GM12864 (cell line): ENCODE measurements at regions not wholly inside any gene's neighbourhood (a gene's known extent, or its start where the extent isn't known, plus 50 kb on each side); places are given as distances from the start of the nearest gene placed in this dataset.
"Not testable (repeated sequence)": the region's sequence is repeated elsewhere in the genome, so short reads cannot be mapped to it uniquely, and the experiment has no call there.

ENCODE experiments used
- DNase-seq: peaks from one replicate; pipeline ENCODE4 v3.0.0-alpha.2; 2011; ENCODE audit warnings: low read depth
- H3K4me3 ChIP-seq: 2 replicates; pipeline ENCODE4 v1.5.1; 2011; ENCODE audit warnings: mild to moderate bottlenecking, low read depth, low read length, control low read depth
- TF ChIP-seq, protein P1 (sequence below): IDR thresholded peaks from 2 replicates; pipeline ENCODE4 v1.5.1; 2011; ENCODE audit warnings: low read depth, mild to moderate bottlenecking, moderate library complexity, low read length, control low read depth, inconsistent platforms; ENCODE audit errors: missing control alignments

DNA sequence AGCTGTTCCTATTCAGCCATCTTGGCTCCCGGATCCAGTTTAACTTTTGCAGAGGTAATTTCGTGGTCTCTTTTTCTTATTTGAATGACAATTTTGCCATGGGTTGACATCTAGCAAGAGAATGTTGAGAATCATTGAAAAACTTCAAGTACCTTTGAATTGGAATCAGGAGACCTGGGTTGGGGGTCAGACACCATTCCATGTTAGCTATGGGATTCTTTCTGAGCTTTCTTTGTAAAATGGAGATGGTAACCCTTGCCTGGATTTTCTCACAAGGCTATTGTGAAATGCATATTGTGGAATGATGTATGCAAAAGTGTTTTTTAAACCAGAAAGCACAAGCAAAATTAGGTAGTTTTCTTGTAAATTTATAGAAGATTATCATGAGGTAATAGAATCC, 79.1 kb upstream of the HAND2 start:
- TF ChIP-seq, protein P1, sequence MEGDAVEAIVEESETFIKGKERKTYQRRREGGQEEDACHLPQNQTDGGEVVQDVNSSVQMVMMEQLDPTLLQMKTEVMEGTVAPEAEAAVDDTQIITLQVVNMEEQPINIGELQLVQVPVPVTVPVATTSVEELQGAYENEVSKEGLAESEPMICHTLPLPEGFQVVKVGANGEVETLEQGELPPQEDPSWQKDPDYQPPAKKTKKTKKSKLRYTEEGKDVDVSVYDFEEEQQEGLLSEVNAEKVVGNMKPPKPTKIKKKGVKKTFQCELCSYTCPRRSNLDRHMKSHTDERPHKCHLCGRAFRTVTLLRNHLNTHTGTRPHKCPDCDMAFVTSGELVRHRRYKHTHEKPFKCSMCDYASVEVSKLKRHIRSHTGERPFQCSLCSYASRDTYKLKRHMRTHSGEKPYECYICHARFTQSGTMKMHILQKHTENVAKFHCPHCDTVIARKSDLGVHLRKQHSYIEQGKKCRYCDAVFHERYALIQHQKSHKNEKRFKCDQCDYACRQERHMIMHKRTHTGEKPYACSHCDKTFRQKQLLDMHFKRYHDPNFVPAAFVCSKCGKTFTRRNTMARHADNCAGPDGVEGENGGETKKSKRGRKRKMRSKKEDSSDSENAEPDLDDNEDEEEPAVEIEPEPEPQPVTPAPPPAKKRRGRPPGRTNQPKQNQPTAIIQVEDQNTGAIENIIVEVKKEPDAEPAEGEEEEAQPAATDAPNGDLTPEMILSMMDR, result no peak
- no peak overlapping the region for H3K4me3 ChIP-seq
- DNase-seq, result no peak

DNA sequence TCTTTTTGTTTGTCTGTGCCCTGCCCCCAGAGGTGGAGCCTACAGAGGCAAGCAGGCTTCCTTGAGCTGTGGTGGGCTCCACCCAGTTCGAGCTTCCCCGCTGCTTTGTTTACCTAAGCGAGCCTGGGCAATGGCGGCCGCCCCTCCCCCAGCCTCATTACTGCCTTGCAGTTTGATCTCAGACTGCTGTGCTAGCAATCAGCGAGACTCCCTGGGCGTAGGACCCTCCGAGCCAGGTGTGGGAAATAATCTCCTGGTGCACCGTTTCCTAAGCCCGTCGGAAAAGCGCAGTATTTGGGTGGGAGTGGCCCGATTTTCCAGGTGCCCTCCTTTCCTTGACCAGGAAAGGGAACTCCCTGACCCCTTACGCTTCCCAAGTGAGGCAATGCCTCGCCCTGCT, 78.6 kb upstream of the HAND2 start:
- DNase-seq, H3K4me3 ChIP-seq: not testable (repeated sequence)

DNA sequence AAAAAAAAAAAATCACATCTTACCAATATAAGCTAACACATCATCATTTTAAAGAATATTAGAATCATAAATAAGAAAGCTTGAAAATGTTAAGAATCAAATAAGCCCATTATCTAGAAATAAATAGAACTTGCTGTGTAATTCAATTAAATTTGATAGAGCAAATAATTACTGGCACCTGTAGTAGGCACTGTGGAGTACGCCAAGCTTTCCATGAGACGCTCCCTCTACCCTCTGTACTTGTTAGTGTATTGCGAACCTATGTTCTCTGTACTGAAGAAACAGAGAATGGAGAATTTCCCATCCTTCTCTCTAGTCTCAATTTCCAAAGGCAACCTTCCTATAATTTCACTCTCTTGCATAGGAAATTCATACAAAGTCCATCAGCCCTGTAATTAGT, 61.7 kb upstream of the HAND2 start:
- H3K4me3 ChIP-seq, result no peak overlapping the region
- no peak for DNase-seq
- TF ChIP-seq, protein P1, result no peak

DNA sequence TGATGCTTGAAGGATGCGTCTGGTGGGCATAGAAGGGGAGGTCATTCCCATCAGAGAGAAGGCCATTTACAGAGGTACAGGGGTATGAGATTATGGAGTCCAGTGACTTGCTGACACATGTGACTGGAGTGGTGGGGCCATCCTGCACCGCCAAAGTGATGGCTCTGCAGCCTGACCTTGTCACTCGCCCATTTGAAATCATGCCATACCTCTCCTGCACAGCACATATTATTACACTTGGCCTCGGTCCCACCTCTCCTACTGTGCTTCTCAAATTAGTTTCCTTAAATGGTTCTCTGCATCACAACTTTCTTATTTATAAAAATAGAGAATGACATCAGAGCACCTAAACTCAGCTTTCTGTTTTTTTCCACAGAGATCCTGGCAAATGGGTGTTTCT, 60.7 kb upstream of the HAND2 start:
- DNase-seq, result no peak
- H3K4me3 ChIP-seq, result no peak overlapping the region
- TF ChIP-seq, protein P1, result no peak

DNA sequence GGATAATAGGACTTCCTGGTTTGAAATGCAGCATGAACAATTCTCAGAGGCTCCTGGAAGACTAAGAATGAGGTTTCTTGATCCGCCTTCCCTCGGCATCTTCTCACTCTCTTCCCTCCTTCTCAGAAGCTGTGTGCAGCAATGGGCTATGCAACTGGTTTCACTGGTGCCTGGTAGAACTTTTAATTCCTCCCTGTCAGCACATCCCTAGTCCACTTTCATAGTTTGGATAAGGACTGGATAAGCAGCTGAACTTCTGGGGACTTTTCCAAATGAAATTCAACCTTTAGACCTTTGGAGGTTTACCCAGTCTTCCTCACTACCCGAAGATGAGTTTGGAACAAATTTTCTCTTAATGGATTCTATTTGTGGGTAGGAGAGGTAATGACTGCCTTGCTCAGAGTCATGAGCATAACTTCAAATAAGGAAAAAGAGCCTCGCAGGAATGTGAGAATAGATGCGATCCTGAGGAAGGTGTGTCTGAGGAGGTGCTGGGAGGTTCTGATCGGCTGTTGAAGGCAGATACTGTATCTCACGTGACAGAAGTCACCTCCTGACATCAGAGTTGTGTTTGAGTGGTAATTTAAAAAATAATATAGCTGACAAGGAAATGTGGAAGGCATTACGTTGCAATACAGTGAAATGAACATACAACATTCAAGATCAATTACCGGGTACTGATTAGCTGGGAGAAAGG, 56.0 kb upstream of the HAND2 start:
- TF ChIP-seq, protein P1, result no peak
- no peak for DNase-seq
- H3K4me3 ChIP-seq, result no peak overlapping the region

DNA sequence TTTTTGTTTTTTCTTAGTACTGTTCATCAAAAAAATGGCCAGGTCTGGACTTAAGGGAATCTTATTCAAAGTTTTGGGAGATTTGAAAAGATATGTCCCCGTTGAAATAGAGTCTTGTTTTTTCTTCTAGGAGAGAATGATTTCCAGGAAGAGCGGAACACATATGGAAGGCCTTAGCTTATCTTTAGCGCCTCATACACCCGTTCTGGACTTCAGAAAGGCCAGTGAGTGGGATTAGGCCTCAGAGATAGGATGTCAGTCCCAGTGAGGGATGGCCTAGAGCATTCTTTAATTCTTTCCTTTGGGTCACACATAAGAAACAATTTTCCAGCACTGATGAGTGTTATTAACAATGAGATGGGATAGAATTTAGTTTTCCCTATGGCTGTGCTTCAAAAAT, 54.5 kb upstream of the HAND2 start:
- DNase-seq, result no peak
- TF ChIP-seq, protein P1, result no peak
- H3K4me3 ChIP-seq, result no peak overlapping the region
